Gastrocnemius medialis (tissue), 4 donors: ENCODE measurements at regions not wholly inside any gene's neighbourhood (a gene's known extent, or its start where the extent isn't known, plus 50 kb on each side); places are given as distances from the start of the nearest gene placed in this dataset.

Experiments used
- ATAC-seq, 2 donors: fragments of 150-250 bp; one replicate each; pipeline ENCODE4 v1.9.1; 2016
- DNase-seq, 2 donors: peaks; one replicate each; pipeline ENCODE4 v3.0.0-alpha.2; 2019
- H3K27ac ChIP-seq, 4 donors: fragments of 200-600 bp; sonication (generic); 1 replicate in 1 of 4; 2 replicates in 3 of 4; pipeline ENCODE4 v1.5.1; 2016 to 2018; ENCODE audit warnings: mild to moderate bottlenecking in 2 of 4, moderate library complexity in 1 of 4
- H3K27me3 ChIP-seq, 3 donors: fragments of 200-600 bp; sonication (generic) in 2 of 3; 1 replicate in 1 of 3; 2 replicates in 2 of 3; pipeline versions ENCODE4 v1.5.1 to v1.6.0; 2016 to 2019; ENCODE audit warnings: mild to moderate bottlenecking in 1 of 3, moderate library complexity in 1 of 3
- H3K36me3 ChIP-seq, 2 donors: fragments of 200-600 bp; sonication (generic) in 1 of 2; one replicate each; pipeline ENCODE4 v1.5.1; 2017 to 2018
- H3K4me1 ChIP-seq, 2 donors: fragments of 200-600 bp; sonication (generic) in 1 of 2; one replicate each; pipeline ENCODE4 v1.5.1; 2016 to 2017; ENCODE audit warnings: mild to moderate bottlenecking in 2 of 2
- H3K4me3 ChIP-seq, 4 donors: fragments of 200-600 bp; sonication (generic) in 3 of 4; 1 replicate in 1 of 4; 2 replicates in 3 of 4; pipeline ENCODE4 v1.5.1; 2016 to 2019; ENCODE audit warnings: mild to moderate bottlenecking in 2 of 4
- H3K9me3 ChIP-seq, 3 donors: fragments of 200-600 bp; sonication (generic) in 2 of 3; 1 replicate in 1 of 3; 2 replicates in 2 of 3; pipeline ENCODE4 v1.5.1; 2016 to 2019
- CTCF ChIP-seq, 5 experiments: fragments of 450-650 bp in 3 of 5; fragments of 200-600 bp in 2 of 5; sonication (generic) in 2 of 5; IDR thresholded peaks in 4 of 5; conservative IDR thresholded peaks in 1 of 5; 1 replicate in 4 of 5; 2 replicates in 1 of 5; pipeline ENCODE4 v1.5.1; 2016 to 2019; ENCODE audit warnings: antibody characterized with exemption in 5 of 5, mild to moderate bottlenecking in 3 of 5, moderate library complexity in 3 of 5
- POLR2A ChIP-seq, 2 donors: fragments of 450-650 bp; IDR thresholded peaks; one replicate each; pipeline ENCODE4 v1.6.1; 2017; ENCODE audit warnings: antibody characterized with exemption in 2 of 2, mild to moderate bottlenecking in 2 of 2, moderate library complexity in 2 of 2
- in situ Hi-C, 4 donors: fragments of 200-750 bp; cut with MboI; loops; one replicate each; pipeline versions ENCODE4 v1.15.0 to v1.8.0; 2017; ENCODE audit warnings: low sequenced_read_pairs in 4 of 4
- intact Hi-C: fragments of 100-400 bp; cut with DNase I; formaldehyde crosslinking; loops from one replicate; pipeline ENCODE4 v1.15.1; 2023; ENCODE audit warnings: low total_unique reads

- no peaks in the 10 kb centered on the region for H3K9me3 ChIP-seq
Observed at GRCh38 chr3:145857956-145858355, 303.0 kb downstream of the PLOD2 start.

GRCh38 chr3:145864336-145864735 is 296.6 kb downstream of the PLOD2 start:
- in situ Hi-C loops (no loop called here), intact Hi-C loops (no loop called here)
- Histone ChIP-seq H3K27ac (no peak overlapping the region), H3K27me3 (no peaks in the 10 kb centered on the region), H3K4me3 (no peak overlapping the region), H3K36me3 (no peaks in the 10 kb centered on the region), H3K9me3 (no peaks in the 10 kb centered on the region), H3K4me1 (no peaks in the 10 kb centered on the region)
- DNase-seq (no peak), ATAC-seq (no peak)
- no peak for TF ChIP-seq CTCF (IDR thresholded peaks at IDR 0.05 in 4 of 5, conservative IDR thresholded peaks at IDR 0.05 in 1 of 5)
- no peak for TF ChIP-seq POLR2A (IDR thresholded peaks at IDR 0.05)

More at GRCh38 chr3:145857956-145858355, 303.0 kb downstream of the PLOD2 start:
- no peaks in the 10 kb centered on the region for H3K27me3 ChIP-seq
- no peak for TF ChIP-seq POLR2A (IDR thresholded peaks at IDR 0.05)
- ATAC-seq (no peak), DNase-seq (no peak)
- no peaks in the 10 kb centered on the region for H3K4me1 ChIP-seq
- no peaks in the 10 kb centered on the region for H3K36me3 ChIP-seq
- H3K4me3 ChIP-seq: no peak overlapping the region
- intact Hi-C loops (no loop called here), in situ Hi-C loops (no loop called here)
- H3K27ac ChIP-seq: no peak overlapping the region

- no peak for ATAC-seq
- in situ Hi-C loops: no loop called here
- TF ChIP-seq CTCF (IDR thresholded peaks at IDR 0.05 in 4 of 5, conservative IDR thresholded peaks at IDR 0.05 in 1 of 5): no peak
- TF ChIP-seq POLR2A (IDR thresholded peaks at IDR 0.05): no peak
Observed at GRCh38 chr3:145865399-145866018, 295.5 kb downstream of the PLOD2 start.

GRCh38 chr3:145869958-145870357 is 291.0 kb downstream of the PLOD2 start:
- TF ChIP-seq CTCF (IDR thresholded peaks at IDR 0.05 in 4 of 5, conservative IDR thresholded peaks at IDR 0.05 in 1 of 5): no peak
- TF ChIP-seq POLR2A (IDR thresholded peaks at IDR 0.05): no peak
- Histone ChIP-seq H3K4me3 (no peak overlapping the region), H3K27ac (no peak overlapping the region), H3K27me3 (no peaks in the 10 kb centered on the region), H3K36me3 (no peaks in the 10 kb centered on the region), H3K9me3 (no peaks in the 10 kb centered on the region), H3K4me1 (no peaks in the 10 kb centered on the region)
- intact Hi-C loops: no loop called here
- ATAC-seq: no peak
- no peak for DNase-seq
- in situ Hi-C loops: no loop called here

More at GRCh38 chr3:145865399-145866018, 295.5 kb downstream of the PLOD2 start:
- Histone ChIP-seq H3K36me3 (no peaks in the 10 kb centered on the region), H3K9me3 (no peaks in the 10 kb centered on the region), H3K4me3 (no peak overlapping the region), H3K4me1 (no peaks in the 10 kb centered on the region), H3K27me3 (no peaks in the 10 kb centered on the region), H3K27ac (no peak overlapping the region)
- intact Hi-C loops: no loop called here
- no peak for DNase-seq

GRCh38 chr3:145882436-145882835 is 278.5 kb downstream of the PLOD2 start:
- Histone ChIP-seq H3K27ac (no peak overlapping the region), H3K4me3 (no peak overlapping the region), H3K36me3 (no peaks in the 10 kb centered on the region), H3K4me1 (no peaks in the 10 kb centered on the region), H3K9me3 (no peaks in the 10 kb centered on the region), H3K27me3 (no peaks in the 10 kb centered on the region)
- intact Hi-C loops: no loop called here
- DNase-seq (no peak), ATAC-seq (no peak)
- in situ Hi-C loops: no loop called here
- no peak for TF ChIP-seq POLR2A (IDR thresholded peaks at IDR 0.05)
- TF ChIP-seq CTCF (IDR thresholded peaks at IDR 0.05 in 4 of 5, conservative IDR thresholded peaks at IDR 0.05 in 1 of 5): no peak
